ENCODE measurements at regions not wholly inside any gene's neighbourhood (a gene's known extent, or its start where the extent isn't known, plus 50 kb on each side); places are given as distances from the start of the nearest gene placed in this dataset.

- no peak for TF ChIP-seq TEAD4 (IDR thresholded peaks at IDR 0.05)
- TF ChIP-seq, protein P1, sequence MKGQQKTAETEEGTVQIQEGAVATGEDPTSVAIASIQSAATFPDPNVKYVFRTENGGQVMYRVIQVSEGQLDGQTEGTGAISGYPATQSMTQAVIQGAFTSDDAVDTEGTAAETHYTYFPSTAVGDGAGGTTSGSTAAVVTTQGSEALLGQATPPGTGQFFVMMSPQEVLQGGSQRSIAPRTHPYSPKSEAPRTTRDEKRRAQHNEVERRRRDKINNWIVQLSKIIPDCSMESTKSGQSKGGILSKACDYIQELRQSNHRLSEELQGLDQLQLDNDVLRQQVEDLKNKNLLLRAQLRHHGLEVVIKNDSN (IDR thresholded peaks at IDR 0.05) = no peak
- TF ChIP-seq TAF1 (IDR thresholded peaks at IDR 0.05; ENCODE audit: low read depth) = no peak
- TF ChIP-seq FOXM1 (IDR thresholded peaks at IDR 0.05; ENCODE audit: borderline replicate concordance, low read depth) = no peak
- no peak for TF ChIP-seq EP300 (IDR thresholded peaks at IDR 0.05; ENCODE audit: borderline replicate concordance)
- no peak for TF ChIP-seq REST (IDR thresholded peaks at IDR 0.05; ENCODE audit: low read depth)
- TF ChIP-seq, protein P2, sequence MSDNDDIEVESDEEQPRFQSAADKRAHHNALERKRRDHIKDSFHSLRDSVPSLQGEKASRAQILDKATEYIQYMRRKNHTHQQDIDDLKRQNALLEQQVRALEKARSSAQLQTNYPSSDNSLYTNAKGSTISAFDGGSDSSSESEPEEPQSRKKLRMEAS (IDR thresholded peaks at IDR 0.05) = no peak
- no peak for TF ChIP-seq CEBPB (IDR thresholded peaks at IDR 0.05)
- no peak for TF ChIP-seq NFIC (IDR thresholded peaks at IDR 0.05)
- TF ChIP-seq TCF12 (IDR thresholded peaks at IDR 0.05; ENCODE audit: low read depth) = no peak
- TF ChIP-seq CREB1 (IDR thresholded peaks at IDR 0.05; ENCODE audit: low read depth) = no peak
- no peak for TF ChIP-seq RAD21 (IDR thresholded peaks at IDR 0.05; ENCODE audit: low read depth)
- no peak for TF ChIP-seq EGR1 (IDR thresholded peaks at IDR 0.05)
Observed at GRCh38 chr3:98966862-98967546, 65.5 kb upstream of the DCBLD2 start.

Measured in Ishikawa (cell line).